ENCODE measurements at regions not wholly inside any gene's neighbourhood (a gene's known extent, or its start where the extent isn't known, plus 50 kb on each side); places are given as distances from the start of the nearest gene placed in this dataset.

- H2AFZ ChIP-seq (ENCODE audit: insufficient read depth, low read depth, low read length, poor library complexity, severe bottlenecking), result no peak overlapping the region
- H3K4me1 ChIP-seq (ENCODE audit: control insufficient read depth in 1 of 2, insufficient read depth in 2 of 2, low read length in 2 of 2), result no peaks in the 10 kb centered on the region
- H3K36me3 ChIP-seq (replicated peaks in 1 of 2; ENCODE audit: control insufficient read depth in 1 of 2, insufficient read depth in 2 of 2, low read length in 2 of 2), result no peaks in the 10 kb centered on the region
- 89% methylated on average over 17 of the region's 18 CpGs for WGBS (ENCODE audit: insufficient coverage)
- no peak for TF ChIP-seq CTCF (IDR thresholded peaks at IDR 0.05)
- H3K27me3 ChIP-seq (ENCODE audit: control insufficient read depth in 2 of 2, insufficient read depth in 2 of 2, low read length in 2 of 2), result no peaks in the 10 kb centered on the region
- Mint-ChIP-seq H3K36me3 (no peaks in the 10 kb centered on the region), H3K9me3 (peaks cover 12 to 29% (median 21%) of the 10 kb centered on the region in 7 donors), H3K27me3 (ENCODE audit: low read depth in 3 of 3) (peaks cover 2 to 11% (median 6%) of the 10 kb centered on the region in 3 donors), H3K4me3 (no peak overlapping the region), H3K27ac (no peak overlapping the region), H3K4me1 (no peaks in the 10 kb centered on the region)
- no peak overlapping the region for H3K4me2 ChIP-seq (replicated peaks; ENCODE audit: extremely low read depth, low read length, poor library complexity, severe bottlenecking)
- intact Hi-C loops (cut with micrococcal nuclease), result no loop called here
- H3K27ac ChIP-seq (ENCODE audit: low read depth in 1 of 2, low read length in 2 of 2), result no peak overlapping the region
- DNase-seq, result no peak
- no peak overlapping the region for H3K4me3 ChIP-seq (replicated peaks in 1 of 3; ENCODE audit: low read depth in 2 of 3, low read length in 3 of 3)
- H4K20me1 ChIP-seq (ENCODE audit: insufficient read depth, low read length), result no peaks in the 10 kb centered on the region
- H3K9ac ChIP-seq (ENCODE audit: insufficient read depth, low read length, poor library complexity, severe bottlenecking), result no peak overlapping the region
- H3K9me3 ChIP-seq (replicated peaks in 1 of 2; ENCODE audit: control insufficient read depth in 1 of 2, insufficient read depth in 1 of 2, low read length in 2 of 2), result peaks cover 19 to 24% of the 10 kb centered on the region in 2 donors
- H3K79me2 ChIP-seq (ENCODE audit: insufficient read depth, low read length), result no peaks in the 10 kb centered on the region
Measured at GRCh38 chr14:104486222-104486923, 93.2 kb upstream of the C14orf180 start.

- Histone ChIP-seq H3K9me3 (replicated peaks in 1 of 2; ENCODE audit: control insufficient read depth in 1 of 2, insufficient read depth in 1 of 2, low read length in 2 of 2) (peaks cover 3 to 5% of the 10 kb centered on the region in 2 donors), H3K9ac (ENCODE audit: insufficient read depth, low read length, poor library complexity, severe bottlenecking) (no peak overlapping the region), H3K36me3 (replicated peaks in 1 of 2; ENCODE audit: control insufficient read depth in 1 of 2, insufficient read depth in 2 of 2, low read length in 2 of 2) (no peaks in the 10 kb centered on the region), H3K27ac (ENCODE audit: low read depth in 1 of 2, low read length in 2 of 2) (no peak overlapping the region), H3K4me3 (replicated peaks in 1 of 3; ENCODE audit: low read depth in 2 of 3, low read length in 3 of 3) (no peak overlapping the region), H3K4me2 (replicated peaks; ENCODE audit: extremely low read depth, low read length, poor library complexity, severe bottlenecking) (no peak overlapping the region), H3K27me3 (ENCODE audit: control insufficient read depth in 2 of 2, insufficient read depth in 2 of 2, low read length in 2 of 2) (no peaks in the 10 kb centered on the region), H4K20me1 (ENCODE audit: insufficient read depth, low read length) (no peaks in the 10 kb centered on the region), H2AFZ (ENCODE audit: insufficient read depth, low read depth, low read length, poor library complexity, severe bottlenecking) (no peak overlapping the region), H3K4me1 (ENCODE audit: control insufficient read depth in 1 of 2, insufficient read depth in 2 of 2, low read length in 2 of 2) (no peaks in the 10 kb centered on the region), H3K79me2 (ENCODE audit: insufficient read depth, low read length) (no peaks in the 10 kb centered on the region)
- intact Hi-C loops (cut with micrococcal nuclease), result no loop called here
- no peak for TF ChIP-seq CTCF (IDR thresholded peaks at IDR 0.05)
- peaks cover 6 to 11% (median 9%) of the 10 kb centered on the region in 3 donors for H3K27me3 Mint-ChIP-seq (ENCODE audit: low read depth in 3 of 3)
- peaks cover 1 to 17% (median 13%) of the 10 kb centered on the region in 7 donors for H3K9me3 Mint-ChIP-seq
- H3K27ac Mint-ChIP-seq, result no peak overlapping the region
- H3K4me1 Mint-ChIP-seq, result no peaks in the 10 kb centered on the region
- no peaks in the 10 kb centered on the region for H3K36me3 Mint-ChIP-seq
- H3K4me3 Mint-ChIP-seq, result no peak overlapping the region
- WGBS (ENCODE audit: insufficient coverage), result no CpG with 5 or more reads among the region's 3 CpGs
- DNase-seq, result no peak
Measured at GRCh38 chr14:104494483-104494882, 85.1 kb upstream of the C14orf180 start.

Data from CD14-positive monocyte (primary cell).